Ectodermal cell (in vitro differentiated cells): ENCODE measurements at regions not wholly inside any gene's neighbourhood (a gene's known extent, or its start where the extent isn't known, plus 50 kb on each side); places are given as distances from the start of the nearest gene placed in this dataset.
"Not testable (repeated sequence)": the region's sequence is repeated elsewhere in the genome, so short reads cannot be mapped to it uniquely, and the experiment has no call there.

Source experiments
- H3K27ac ChIP-seq: 2 replicates; pipeline ENCODE4 v1.7.0; 2013; ENCODE audit warnings: mild to moderate bottlenecking, low read depth, low read length; ENCODE audit not compliant: insufficient read depth, poor library complexity, severe bottlenecking
- H3K27me3 ChIP-seq: 2 replicates; pipeline ENCODE4 v1.7.0; 2013; ENCODE audit warnings: mild to moderate bottlenecking, low read length; ENCODE audit not compliant: insufficient read depth, control insufficient read depth, poor library complexity, severe bottlenecking
- H3K36me3 ChIP-seq: one replicate; pipeline ENCODE4 v1.7.0; 2013; ENCODE audit warnings: low read length; ENCODE audit not compliant: control insufficient read depth, insufficient read depth
- H3K4me1 ChIP-seq: one replicate; pipeline ENCODE4 v1.7.0; 2013; ENCODE audit warnings: low read length; ENCODE audit not compliant: control insufficient read depth, insufficient read depth
- H3K4me3 ChIP-seq: 2 replicates; pipeline ENCODE4 v1.7.0; 2013; ENCODE audit warnings: low read depth, low read length, control low read depth; ENCODE audit not compliant: insufficient read depth
- H3K9me3 ChIP-seq: 2 replicates; pipeline ENCODE4 v1.7.0; 2013; ENCODE audit warnings: mild to moderate bottlenecking, low read length, moderate library complexity; ENCODE audit not compliant: control insufficient read depth
- WGBS, 2 experiments: methylation state at CpG; one replicate each; pipeline ENCODE4 v1.1.7; 2013; ENCODE audit warnings: missing lambda C conversion rate in 2 of 2; 5-methylcytosine and 5-hydroxymethylcytosine counted together

DNA sequence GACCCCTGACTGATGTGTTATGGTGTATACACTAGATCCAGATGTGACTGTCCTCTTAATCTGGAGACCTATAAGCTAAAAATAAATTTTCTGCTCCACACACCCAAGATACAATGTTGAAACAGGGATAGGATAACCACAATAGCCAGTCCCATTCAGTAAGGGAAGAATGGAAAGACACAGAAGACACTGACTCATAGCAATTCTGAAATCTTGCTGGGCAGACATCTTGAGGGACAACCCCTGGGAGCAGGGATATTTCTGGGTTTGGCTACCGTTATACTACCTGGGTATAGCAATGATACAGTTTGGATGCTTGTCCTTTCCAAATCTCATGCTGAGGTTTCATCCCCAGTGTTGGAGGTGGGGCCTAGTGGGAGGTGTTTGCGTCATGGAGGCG is 93.9 kb downstream of the BUD13 start:
- H3K27ac ChIP-seq = no peak overlapping the region
- H3K4me1 ChIP-seq = no peaks in the 10 kb centered on the region
- no peaks in the 10 kb centered on the region for H3K9me3 ChIP-seq
- H3K36me3 ChIP-seq = no peaks in the 10 kb centered on the region
- WGBS, 2 experiments = 90 to 92% methylated on average over 3 of the region's 3 CpGs
- H3K4me3 ChIP-seq = no peak overlapping the region
- no peaks in the 10 kb centered on the region for H3K27me3 ChIP-seq

DNA sequence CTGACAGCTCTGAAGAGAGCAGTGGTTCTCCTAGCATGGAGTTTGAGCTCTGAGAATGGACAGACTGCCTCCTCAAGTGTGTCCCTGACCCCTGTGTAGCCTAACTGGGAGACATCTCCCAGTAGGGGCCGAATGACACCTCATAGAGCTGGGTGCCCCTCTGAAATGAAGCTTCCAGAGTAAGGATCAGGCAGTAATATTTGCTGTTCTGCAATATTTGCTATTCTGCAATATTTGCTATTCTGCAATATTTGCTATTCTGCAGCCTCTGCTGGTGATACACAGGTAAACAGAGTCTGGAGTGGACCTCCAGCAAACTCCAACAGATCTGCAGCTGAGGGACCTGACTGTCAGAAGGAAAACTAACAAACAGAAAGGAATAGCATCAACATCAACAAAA is 105.5 kb downstream of the BUD13 start:
- H3K4me3 ChIP-seq, H3K9me3 ChIP-seq, H3K4me1 ChIP-seq, H3K27me3 ChIP-seq, H3K36me3 ChIP-seq, H3K27ac ChIP-seq: not testable (repeated sequence)
- WGBS, 2 experiments = 81 to 88% methylated on average over 1 of the region's 1 CpG

- H3K4me1 ChIP-seq, H3K36me3 ChIP-seq, H3K4me3 ChIP-seq, H3K27ac ChIP-seq, H3K27me3 ChIP-seq, H3K9me3 ChIP-seq: not testable (repeated sequence)
- WGBS, 2 experiments = 89% methylated on average over 15 of the region's 15 CpGs
Observed at GRCh38 chr11:116666673-116667249, 106.0 kb downstream of the BUD13 start.

- Histone ChIP-seq H3K9me3 (no peaks in the 10 kb centered on the region), H3K27me3 (no peaks in the 10 kb centered on the region), H3K36me3 (no peaks in the 10 kb centered on the region), H3K4me1 (no peaks in the 10 kb centered on the region), H3K27ac (no peak overlapping the region), H3K4me3 (no peak overlapping the region)
Observed at GRCh38 chr11:116665523-116665922, 107.3 kb downstream of the BUD13 start.

DNA sequence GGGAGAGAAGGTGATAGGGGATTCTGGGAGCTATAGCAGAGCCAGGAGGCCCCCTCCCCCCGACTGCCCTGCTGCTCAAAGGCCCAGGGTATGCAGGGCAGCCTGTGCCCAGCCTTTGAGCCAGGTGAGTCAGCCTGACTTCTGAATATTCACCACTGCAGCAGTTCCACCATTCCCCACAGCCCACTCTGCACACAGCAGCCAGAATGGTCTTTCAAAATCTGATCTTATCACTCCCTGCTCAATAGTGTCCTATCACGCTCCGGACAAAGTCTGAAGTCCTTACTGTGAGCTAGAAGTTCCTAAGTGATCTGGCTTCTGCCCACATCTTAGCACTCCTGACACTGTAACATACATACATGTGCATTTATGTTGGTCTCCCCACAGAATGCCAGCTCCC is 111.7 kb downstream of the BUD13 start:
- Histone ChIP-seq H3K36me3 (no peaks in the 10 kb centered on the region), H3K27ac (no peak overlapping the region), H3K4me1 (no peaks in the 10 kb centered on the region), H3K9me3 (no peaks in the 10 kb centered on the region), H3K4me3 (no peak overlapping the region), H3K27me3 (no peaks in the 10 kb centered on the region)
- 86 to 90% methylated on average over 3 of the region's 3 CpGs for WGBS, 2 experiments

GRCh38 chr11:116660011-116660410 is 112.8 kb downstream of the BUD13 start:
- Histone ChIP-seq H3K36me3 (no peaks in the 10 kb centered on the region), H3K27me3 (no peaks in the 10 kb centered on the region), H3K9me3 (peaks cover 2% of the 10 kb centered on the region), H3K27ac (no peak overlapping the region), H3K4me3 (no peak overlapping the region), H3K4me1 (no peaks in the 10 kb centered on the region)
- WGBS, 2 experiments = 81 to 83% methylated on average over 7 of the region's 7 CpGs

DNA sequence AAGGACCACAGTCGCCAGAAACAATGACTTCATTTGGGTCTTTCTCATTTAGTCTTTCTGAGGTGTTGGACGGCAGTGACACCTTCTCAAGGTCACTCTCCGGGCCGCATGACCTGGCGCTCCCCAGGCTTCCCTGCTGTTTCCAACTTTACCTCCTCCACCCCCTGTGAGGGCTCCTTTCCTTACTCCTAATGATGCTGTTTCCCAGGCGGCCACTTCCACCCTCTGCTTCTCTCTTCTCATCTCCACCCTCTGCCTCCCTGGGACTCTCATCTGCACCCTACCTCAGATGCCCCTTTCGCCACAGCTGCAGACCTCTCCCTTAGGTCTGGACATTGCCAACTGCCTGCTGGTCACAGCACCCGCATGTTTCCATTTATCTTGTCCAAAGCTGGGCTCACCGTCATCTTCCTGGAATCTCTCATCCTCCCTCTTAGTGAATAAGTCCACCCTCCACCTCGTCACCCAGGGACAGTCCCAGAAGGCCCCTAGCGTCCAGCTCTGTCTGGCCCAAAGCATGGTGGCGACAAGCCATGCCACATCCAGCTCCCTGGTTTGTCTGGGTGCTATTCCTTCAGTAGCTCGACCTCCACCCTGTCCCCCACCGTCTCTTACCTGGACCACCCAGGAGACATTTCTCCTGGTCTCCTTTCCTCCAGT is 113.8 kb downstream of the BUD13 start:
- Histone ChIP-seq H3K27ac (no peak overlapping the region), H3K27me3 (no peaks in the 10 kb centered on the region), H3K9me3 (peaks cover 2% of the 10 kb centered on the region), H3K4me3 (no peak overlapping the region), H3K4me1 (no peaks in the 10 kb centered on the region), H3K36me3 (no peaks in the 10 kb centered on the region)
- WGBS, 2 experiments = 92 to 93% methylated on average over 14 of the region's 14 CpGs

DNA sequence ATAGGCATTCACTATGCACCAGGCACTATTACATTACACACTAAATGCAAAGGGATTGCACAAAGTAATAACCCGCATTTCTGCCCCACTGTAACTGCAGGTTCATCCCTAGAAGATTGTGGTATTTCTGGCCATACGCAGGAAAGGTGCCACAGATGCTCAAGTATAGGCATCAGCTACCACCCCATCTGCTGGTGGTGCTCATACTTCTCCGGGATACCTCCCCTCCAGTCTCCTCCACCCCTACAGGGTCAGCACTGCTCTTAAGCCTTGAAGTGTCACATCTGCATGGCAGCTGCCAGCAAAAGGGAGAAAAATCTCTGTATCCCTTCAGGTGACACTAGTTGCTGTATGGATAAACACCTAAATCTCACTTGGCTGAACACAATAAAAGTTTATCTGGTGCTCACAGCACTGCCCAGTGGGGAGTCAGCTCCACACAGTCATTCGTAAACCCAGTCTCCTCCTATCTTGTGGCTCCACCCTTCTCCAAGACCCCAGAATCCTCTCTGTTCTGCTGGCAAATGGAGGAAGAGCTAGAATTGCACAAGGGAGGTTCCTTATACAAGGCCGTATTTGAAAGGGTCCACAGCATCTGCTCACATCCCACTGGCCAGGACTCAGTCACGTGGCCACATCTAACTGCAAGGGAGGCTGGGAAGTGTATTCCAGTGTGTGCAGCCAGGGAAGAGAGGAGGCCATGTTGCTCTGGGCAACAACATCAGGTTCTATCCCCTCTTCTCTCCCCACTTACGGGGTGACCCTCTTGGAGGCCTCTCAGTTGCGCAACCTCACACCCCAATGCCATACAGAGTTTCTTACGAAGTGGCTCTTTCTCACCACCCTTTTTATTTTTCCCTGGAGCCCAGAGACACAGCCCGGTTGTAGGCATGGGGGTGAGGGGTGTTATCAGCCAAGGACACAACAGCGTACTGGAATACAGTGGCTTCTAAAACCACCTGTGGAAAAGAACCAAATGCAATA is 114.7 kb downstream of the BUD13 start:
- peaks cover 2% of the 10 kb centered on the region for H3K9me3 ChIP-seq
- H3K36me3 ChIP-seq = no peaks in the 10 kb centered on the region
- no peak overlapping the region for H3K4me3 ChIP-seq
- 90 to 94% methylated on average over 11 of the region's 11 CpGs for WGBS, 2 experiments
- H3K27me3 ChIP-seq = no peaks in the 10 kb centered on the region
- no peak overlapping the region for H3K27ac ChIP-seq
- H3K4me1 ChIP-seq = no peaks in the 10 kb centered on the region

DNA sequence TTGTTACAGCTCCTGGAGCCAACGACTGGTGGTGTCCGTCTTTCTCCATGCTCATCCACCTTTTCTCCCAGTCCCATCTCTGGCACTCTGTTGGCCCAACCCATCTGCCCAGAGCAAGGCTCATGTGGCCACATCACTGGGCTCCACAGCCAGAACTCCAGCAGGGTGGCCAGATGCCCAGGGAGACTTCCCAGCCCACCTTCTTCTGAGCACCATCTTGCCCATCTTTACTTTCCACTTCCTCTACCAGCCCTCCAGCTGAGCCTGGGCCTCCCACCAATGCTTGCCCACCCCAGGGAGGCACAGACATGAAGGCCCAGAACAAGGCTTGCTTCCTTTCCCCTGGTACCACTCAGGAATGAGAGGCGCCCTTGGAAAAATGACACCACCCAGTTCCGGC is 116.8 kb downstream of the BUD13 start:
- no peak overlapping the region for H3K27ac ChIP-seq
- H3K4me1 ChIP-seq = no peaks in the 10 kb centered on the region
- no peaks in the 10 kb centered on the region for H3K27me3 ChIP-seq
- H3K36me3 ChIP-seq = no peaks in the 10 kb centered on the region
- H3K9me3 ChIP-seq = peaks cover 2% of the 10 kb centered on the region
- no peak overlapping the region for H3K4me3 ChIP-seq
- 92 to 94% methylated on average over 4 of the region's 4 CpGs for WGBS, 2 experiments

DNA sequence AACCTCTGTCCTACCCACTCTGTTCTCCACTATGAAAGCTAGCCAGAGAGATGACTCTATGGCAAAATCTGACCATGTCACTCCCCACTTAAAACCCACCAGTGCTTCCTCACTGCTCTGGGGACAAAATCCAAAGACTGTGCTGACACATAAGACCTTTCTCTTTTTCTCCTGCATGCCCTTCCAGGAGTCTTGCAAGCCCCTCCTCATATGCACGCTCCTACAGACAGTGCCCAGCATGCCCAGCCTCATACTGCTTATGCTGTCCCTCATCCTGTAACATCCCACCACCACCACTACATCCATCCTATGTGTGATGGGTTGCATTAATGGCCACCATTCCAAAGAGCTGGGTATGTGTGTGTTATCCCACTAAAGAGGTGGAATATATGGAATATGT is 118.3 kb downstream of the BUD13 start:
- no peaks in the 10 kb centered on the region for H3K36me3 ChIP-seq
- no peak overlapping the region for H3K27ac ChIP-seq
- WGBS, 2 experiments = 82 to 97% methylated on average over 1 of the region's 1 CpG
- peaks cover 2% of the 10 kb centered on the region for H3K9me3 ChIP-seq
- no peak overlapping the region for H3K4me3 ChIP-seq
- no peaks in the 10 kb centered on the region for H3K27me3 ChIP-seq
- no peaks in the 10 kb centered on the region for H3K4me1 ChIP-seq
